Activated CD4-positive, CD25-positive, alpha-beta regulatory T cell (primary cell): ENCODE measurements at regions not wholly inside any gene's neighbourhood (a gene's known extent, or its start where the extent isn't known, plus 50 kb on each side); places are given as distances from the start of the nearest gene placed in this dataset.
"Not testable (repeated sequence)": the region's sequence is repeated elsewhere in the genome, so short reads cannot be mapped to it uniquely, and the experiment has no call there.

Experiments
- DNase-seq, 4 experiments: peaks; one replicate each; lab custom pipeline; 2025; lab: John Stamatoyannopoulos, UW

DNA sequence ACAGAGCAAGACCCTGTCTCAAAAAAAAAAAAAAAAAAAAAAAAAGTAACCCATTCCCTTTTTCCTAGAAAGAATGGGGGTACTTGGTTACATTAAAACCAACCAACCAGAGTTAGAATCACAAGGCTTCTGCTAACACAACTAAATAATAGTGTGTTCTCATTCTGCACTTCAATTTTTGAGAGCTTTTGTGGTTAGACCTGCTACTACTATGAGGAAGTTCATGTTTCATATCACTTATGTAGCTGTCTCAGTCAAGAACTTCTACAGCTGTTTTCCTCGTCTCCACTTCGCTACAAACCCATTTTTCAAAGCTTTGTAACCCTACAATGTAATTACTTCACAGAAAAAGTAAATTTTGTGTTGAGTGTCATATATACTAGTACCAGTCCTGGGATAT is 58.3 kb downstream of the PDHA2 start:
- no peak for DNase-seq

DNA sequence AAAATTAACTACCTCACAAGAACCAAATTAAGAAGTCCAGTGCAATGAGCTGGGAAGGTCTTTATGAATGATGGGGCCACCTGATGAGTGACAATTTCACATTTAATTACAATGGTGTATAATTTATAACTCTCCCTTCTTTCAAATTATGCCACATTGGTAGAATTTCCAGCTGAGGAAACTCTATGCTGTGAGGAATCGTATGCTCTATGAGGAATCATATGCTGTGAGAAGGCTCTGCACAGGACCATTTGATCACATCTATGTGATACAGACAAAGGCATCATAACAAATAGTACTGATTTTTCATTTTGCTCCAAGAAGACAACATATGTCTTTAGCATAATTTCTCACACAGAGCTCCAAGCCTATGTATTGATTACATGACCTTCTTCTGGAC is 69.3 kb downstream of the PDHA2 start:
- DNase-seq: no peak

DNA sequence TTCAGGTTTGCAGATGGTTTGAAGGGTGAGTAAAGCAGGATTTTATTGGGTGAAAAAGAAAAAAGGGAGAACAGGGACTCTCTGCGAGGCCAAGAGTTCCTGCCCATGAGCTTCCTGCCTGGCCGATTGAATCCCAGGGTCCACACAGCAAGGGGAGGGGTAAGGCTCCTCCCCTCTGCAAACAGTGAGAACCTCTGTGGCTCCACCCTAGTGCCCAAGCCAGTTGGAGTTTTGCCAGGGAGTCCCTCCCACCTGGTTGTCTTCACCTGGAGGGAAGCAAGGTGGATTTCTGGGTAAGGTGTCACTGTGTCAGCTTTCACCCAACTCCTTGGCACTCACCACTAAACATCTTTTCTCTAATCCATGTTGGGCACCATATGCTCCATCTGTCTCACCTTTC is 70.9 kb downstream of the PDHA2 start:
- DNase-seq: no peak

DNA sequence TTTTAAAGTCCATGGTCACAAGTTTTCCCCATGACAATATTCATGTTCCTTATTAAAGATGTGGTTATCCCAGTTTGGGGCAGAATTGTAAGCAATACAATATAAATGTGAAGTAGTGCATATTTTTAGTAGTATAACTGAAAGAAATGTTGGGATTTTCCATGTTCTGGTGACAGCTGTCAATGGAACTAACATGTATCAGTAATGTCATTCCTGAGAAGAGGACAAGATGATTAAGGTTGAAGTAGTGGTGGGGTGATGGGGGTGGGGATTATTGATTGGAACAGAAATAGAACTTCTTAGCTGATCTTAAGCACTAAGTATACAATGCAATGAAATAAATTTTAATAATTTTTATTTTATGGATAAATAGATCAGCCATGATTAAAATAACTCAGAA is 81.6 kb downstream of the PDHA2 start:
- DNase-seq: no peak

DNA sequence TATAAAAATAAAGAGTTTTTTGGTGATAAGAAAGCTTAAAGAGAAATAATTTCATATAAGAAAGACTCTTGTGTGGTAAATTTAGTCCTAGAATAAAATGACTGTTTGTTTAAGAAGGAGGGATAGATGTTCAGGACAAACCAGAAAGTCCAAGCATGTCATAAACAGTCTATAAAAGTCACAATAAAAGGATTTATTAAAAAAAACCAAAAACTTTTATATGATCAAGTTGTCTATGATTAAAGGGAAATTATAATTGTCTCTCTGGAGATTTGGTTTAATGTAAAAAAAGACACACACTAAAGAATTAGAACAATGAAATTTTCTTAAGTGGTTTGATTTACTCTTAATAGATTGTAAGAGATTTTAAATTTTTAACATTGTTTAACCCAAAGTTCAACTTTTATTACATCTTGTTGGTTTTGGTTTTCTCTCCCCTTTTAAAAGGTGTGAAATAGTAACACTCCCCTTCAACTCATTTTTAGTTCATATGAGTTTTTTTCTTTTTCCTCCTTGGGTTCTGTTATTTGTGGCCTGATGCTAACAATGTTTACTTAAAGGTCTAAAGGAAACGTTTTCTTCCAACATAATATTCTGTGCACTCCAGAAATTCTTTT is 89.7 kb downstream of the PDHA2 start:
- DNase-seq: no peak

DNA sequence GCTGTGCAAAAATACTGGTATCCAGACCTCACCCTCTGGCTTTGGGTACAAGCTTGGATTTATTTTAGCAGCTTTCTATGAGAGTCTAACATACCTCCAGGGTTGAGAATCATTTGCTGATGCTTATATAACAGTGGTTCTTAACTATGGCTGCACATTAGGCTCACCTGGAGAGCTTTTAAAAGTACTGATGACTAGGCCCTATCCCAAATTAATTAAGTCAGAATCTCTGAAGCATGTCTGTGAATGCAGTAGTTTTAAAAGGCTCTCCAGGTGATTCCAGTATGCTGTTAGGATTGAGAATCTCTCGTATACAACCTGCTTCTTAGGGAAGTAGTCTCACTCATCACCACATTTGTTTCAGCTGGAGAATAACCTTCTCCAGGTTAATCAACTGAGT is 99.2 kb downstream of the PDHA2 start:
- DNase-seq: no peak

DNA sequence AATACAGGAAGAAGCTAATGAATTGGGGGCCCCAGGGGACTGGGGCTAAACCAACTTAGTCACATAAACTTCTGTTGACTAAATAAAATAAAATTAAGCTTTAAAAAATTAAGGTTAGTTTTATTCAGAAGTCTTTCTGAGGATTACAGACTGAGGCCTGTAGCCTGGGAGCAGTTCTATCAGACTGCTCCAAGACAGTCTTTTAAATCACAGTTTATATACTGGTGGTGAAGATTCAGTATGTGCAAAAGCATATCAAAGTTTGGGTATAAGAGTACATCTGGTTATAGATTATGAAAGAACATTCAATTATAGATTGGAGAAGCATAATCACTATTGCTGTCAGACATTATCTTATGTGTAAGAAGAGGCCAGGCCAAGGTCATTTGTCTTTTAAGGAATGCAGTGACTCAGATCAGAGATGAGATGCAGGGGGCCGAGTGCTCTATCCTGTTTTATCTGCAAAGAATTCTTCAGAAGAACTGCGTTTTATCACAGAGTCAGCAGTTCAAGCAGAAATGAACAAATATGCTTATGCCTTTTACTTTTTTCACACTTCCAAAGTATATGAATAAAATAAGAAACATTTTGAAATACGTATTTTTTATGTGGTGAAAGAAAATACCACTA is 109.4 kb downstream of the PDHA2 start:
- no peak for DNase-seq

DNA sequence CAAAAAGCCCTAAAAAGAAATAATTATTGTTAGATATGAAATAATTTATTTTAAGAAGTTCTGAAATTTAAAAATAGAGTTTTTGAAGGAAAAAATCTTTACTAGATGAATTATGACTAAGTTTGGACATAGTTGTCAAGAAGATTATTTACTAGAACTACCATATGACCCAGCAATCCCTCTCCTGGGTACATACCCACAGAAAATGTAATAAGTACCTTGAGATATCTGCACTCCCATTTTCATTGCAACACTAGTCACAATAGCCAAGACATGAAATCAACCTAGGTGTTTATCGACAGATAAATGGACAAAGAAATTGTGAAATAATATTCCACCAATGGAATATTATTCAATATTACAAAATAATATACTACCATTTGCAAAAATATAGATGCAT is 109.9 kb downstream of the PDHA2 start:
- no peak for DNase-seq

DNA sequence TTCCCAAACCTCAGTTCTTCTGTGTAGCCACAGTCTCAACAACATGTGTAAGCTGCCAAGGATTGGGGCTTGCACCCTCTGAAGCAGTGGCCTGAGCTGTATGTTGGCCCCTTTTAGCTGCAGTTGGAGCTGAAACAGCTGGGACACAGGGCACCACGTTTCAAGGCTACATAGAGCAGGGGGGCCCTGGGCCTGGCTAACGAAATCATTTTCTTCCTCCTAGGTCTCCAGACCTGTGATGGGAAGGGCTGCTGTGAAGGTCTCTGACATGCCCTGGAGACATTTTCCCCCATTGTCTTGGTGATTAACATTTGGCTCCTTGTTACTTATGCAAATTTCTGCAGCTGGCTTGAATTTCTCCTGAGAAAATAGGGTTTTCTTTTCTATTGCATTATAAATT is 112.6 kb downstream of the PDHA2 start:
- not testable (repeated sequence) for DNase-seq

DNA sequence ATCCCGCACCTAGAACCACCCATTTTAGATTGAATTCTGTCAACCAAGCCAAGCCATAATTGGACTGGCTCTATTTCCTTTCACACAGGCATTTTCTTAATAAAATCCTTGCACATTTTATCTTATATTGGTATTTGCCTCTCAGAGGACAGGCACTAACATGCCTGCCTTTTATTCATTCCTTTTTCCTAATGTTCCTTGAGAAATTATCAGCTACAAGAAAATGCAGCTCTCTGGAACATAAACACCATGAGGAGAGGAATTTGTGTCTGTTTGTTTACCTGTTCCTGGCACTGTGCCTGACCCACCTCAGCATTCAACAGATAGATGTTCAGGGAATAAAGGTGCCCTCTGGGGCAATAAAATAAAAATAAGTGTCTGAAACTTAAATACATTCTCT is 116.2 kb downstream of the PDHA2 start:
- no peak for DNase-seq

DNA sequence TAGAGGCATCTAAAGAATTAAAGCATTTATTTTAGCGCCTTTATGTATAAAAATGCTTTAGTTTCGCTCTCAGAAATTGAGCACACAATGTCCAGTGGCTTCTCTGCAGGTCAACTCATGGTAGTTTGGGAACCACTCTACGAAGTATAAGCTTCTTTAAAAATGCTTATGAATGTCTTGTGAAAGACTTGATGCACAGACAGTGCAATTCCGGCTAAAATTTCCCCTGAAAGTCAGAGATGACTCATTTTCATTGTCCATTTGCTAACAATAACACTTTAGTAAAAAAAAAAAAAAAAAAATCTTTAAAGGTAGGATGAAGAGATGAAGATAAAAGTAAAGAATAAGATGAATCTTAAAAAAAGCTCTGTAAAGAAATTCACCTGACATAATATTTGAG is 117.2 kb downstream of the PDHA2 start:
- no peak for DNase-seq

DNA sequence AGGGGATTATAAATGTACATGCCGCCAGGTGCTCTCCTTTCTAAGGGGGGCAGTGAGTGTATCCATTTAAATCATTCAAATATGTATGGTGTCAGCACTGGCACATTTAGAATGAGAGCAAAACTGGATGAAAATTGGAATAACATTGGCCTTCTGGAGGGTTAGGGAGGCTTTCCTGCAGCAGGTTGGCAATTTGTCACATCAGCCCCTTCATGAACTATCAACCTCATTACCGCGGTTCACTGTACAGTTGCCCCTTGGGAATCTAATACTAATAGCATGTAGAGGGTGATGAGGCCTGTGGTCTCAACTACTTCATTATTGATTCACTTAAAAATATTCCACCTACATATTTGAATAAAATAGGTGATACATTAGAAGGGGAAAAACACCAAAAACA is 117.9 kb downstream of the PDHA2 start:
- DNase-seq: no peak

DNA sequence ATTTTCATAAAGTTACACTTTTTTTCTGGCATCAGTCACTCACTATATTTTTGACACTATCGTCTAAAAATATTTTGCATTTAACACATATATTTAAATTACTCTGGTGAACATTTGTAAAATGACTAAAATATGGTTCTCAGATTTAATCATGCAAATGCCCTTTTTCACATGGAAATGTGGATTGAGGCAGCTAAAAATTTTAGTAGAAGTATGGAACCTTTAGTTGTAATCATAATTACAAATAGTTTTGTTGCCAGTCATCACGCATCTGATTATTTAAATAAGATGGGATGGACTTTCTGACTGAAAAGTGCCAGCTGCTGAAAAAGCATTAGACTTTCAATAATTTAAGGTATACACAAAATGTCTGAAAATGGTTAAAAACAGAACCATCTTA is 119.3 kb downstream of the PDHA2 start:
- DNase-seq: no peak

DNA sequence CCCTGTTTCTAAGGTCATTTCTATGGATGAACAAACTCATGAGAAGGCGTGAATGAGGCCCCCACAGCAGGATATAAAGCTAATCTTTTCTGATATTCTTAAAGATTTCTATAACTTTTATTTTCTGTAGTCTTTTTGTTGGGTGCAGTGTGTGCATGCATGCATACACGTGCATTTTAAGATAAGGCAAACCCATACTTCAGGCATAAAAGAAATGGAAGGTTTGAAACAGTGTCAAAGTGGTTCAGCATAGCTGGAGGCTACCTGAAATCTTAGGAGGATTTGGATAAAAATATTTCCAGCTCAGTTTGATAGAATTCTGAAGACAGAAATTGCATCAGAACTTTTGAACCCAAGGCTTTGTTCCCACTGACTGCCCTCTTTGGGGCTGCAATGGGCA is 119.7 kb downstream of the PDHA2 start:
- DNase-seq: no peak

DNA sequence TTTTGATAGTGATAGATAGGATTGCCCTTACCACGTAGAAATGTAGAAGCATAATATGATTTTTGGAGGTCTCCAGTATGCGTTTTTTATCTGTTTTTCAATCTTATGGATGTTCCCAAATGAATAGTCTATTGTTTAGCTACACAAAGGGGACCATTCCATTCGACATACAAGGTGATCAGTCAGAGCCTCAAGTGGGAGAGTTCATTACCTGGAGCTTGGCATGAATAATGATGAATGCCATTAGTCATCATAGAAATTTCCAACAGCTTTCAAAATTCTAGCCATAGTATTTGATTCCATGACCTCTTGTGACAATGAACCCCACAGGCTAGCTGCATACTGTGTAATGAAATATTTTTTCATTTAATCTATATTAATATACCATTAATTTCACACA is 123.6 kb downstream of the PDHA2 start:
- DNase-seq: no peak

DNA sequence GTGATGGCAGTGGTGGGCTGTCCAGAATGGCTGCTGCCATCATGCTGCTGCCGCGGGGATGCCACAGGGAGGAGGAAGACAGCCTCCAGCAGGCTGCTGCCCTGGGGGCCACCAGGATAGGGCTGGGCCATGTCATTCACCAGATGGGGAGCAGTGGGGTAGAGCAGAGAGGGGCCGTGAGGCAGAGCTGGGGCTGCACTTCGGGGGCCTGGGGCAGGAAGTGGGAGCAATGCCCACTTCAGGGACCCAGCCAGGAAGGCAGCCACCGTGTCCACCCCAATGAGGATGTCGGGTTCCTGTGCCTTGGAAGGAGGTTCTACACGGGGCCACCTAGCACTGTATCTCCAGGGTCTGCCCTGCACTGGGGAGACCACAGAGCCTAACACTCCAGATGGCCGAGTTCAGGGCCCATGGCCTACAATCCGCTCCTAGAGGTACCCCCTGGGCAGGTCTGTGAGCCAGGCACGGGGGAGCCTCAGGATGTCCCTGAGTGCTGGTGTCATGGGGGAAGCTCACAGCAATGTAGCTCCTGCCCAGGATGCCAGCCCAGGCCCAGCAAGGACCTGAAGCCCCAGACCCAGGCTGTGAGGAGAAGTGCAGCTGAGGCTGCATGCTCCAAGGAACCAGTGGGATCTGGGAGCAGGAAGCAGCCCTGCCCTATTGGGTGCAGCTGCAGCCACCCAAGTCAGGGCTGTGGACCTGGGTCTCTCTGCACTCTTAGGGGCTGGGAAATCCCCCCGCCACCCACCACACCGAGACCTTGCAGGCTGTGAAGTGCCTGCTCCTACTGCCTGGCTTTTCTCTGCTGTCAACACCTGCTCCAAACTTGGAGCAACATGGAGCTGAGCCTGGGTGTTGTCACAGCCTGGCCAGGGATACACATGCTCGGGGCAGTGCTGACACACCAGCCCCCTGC is 140.3 kb downstream of the PDHA2 start:
- no peak for DNase-seq

DNA sequence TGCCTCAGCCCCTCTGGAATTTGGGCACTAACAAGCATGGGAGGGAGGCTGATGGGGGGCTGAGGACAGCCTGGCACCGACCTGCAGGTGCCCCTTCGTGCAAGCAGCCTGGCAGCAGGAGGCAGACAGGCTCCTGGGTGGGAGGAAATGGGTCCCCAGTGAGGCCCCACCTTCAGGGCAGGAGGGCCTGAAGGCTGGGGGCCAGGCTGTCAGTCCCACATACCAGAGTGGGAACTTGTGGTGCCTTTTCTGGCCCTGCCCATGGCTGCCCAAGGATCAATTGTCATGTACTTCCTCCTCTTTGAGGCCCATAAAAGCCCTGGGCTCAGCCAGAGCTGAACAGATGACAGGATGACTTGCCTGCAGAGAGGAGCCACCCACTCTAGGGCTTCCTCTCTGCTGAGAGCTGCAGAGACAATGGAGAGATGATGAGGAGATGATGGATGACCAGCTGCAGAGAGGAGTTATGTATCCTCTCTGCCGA is 141.0 kb downstream of the PDHA2 start:
- DNase-seq: no peak

DNA sequence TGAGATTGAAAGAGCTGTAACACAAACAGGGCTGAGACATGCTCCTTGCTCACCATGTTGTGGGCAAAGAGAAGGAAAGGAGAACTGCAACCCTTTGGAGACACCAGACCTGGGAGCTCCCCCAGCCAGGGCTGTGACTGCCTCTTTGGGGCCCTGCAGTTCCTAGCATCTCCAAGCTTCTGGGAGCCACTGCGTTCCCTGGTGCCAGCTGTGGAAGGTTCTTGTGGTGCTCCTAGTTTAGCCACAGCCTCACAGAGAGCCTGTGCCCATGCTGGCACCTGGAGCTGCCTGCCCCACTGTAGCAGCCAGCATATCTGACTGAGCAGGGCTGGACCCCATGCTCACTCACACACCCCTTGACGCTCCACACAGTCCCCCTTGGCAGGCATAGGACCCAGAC is 141.7 kb downstream of the PDHA2 start:
- no peak for DNase-seq

DNA sequence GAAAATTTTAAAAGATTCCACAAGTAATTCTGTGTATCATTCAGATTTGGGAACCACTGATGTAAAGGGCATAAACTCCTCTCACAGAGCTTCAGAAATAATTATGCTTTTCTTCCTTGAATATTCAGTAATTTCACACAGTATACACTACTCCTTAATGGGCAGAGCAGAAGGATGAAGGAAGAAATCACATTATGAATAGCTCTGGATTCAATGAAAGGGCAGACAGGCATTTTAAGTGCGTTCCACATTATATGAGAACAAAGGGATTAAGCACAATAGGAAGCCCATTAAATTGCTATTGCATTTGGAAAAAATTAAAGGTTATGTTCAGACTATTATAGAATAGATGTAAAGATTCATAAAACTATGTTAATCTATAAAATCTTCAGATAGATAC is 142.6 kb downstream of the PDHA2 start:
- DNase-seq: no peak

DNA sequence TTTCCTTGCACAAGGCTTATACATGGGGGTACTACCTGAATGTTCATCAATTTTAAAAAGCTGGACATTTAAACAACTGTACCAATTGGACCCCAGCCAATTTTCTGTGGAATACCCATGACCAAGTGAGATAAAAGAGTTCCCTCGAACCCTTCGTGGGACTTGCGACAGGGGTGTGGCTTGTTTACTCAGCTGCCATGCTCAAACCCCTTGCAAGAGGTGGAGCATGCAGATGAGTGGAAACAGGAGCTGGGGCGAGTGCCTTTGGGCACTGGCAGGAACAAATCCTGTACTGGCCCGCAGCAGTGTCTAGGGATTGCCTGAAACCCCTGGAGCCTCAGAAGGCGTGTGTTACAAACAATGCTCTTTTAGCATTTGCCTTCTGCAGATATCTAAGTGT is 144.2 kb downstream of the PDHA2 start:
- no peak for DNase-seq

DNA sequence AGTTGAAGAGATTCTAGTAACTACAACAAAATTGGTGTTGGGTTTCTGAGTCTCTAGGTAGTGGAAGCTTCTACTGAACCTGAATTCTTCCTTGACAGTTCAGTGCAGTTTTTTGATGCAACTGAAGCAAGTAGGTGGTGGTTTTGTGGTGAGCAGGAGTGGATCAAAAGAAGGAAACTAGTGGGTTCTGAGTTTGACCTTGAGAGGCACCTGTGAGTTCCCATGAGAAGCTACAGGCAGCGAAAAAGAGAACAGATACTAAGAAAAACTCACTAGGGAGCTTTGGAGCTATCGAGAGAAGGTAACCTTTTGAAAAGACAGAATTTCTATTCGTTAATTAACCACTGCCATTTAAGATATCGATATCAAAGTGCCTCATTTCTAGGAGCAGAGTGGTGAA is 145.2 kb downstream of the PDHA2 start:
- no peak for DNase-seq

DNA sequence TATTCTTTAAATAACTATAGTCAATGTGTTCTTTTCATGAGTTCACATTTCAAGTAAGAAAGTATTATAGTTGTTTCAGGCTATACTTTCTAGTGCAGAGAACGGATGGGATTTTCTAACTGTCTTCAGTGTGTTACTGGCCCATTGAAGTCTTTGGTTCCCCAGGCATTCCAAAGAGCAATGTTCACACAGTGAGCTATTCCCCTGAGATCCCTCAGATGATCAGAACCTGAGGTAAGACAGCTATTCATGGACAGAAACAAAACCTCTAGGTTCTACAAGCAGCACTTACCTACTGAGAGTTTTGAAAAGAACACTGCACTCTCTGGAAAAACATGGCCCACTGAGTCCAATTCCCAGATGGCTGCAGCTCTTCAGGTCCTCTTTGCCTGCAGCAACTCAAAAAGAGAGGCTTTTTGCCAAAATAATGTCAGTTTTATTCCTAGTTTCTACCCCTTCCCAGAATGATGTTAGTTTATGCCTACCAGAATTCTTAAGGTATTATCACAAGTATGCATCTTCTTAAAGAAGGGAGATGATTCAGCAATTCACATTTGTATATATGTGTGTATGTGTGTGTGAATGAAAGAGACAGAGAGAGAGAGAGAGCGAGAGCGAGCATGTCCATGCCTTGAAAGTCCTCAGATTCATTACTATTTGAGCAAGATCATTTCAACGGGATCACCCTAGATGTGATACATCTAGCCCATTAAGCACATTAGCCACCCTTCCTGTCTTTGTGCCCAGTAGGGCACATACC is 146.1 kb downstream of the PDHA2 start:
- DNase-seq: no peak
